Heart right ventricle (tissue), 16 donors: ENCODE measurements at regions not wholly inside any gene's neighbourhood (a gene's known extent, or its start where the extent isn't known, plus 50 kb on each side); places are given as distances from the start of the nearest gene placed in this dataset.

Experiments
- ATAC-seq, 8 donors: fragments of 200-7000 bp; cut with Tn5 transposase; one replicate each; pipeline ENCODE4 v1.9.1; 2020; ENCODE audit warnings: mild to moderate bottlenecking in 8 of 8, moderate library complexity in 8 of 8, moderate number of reproducible peaks in 1 of 8
- DNase-seq, 2 donors: peaks; one replicate each; pipeline ENCODE4 v3.0.0-alpha.2; 2020
- H3K27ac ChIP-seq, 10 donors: fragments of 200-600 bp; sonication (generic) in 2 of 10; one replicate each; pipeline versions ENCODE4 v1.5.0 to v1.8.0; 2020 to 2022; ENCODE audit warnings: mild to moderate bottlenecking in 3 of 10
- H3K27me3 ChIP-seq, 7 donors: fragments of 200-600 bp; one replicate each; pipeline ENCODE4 v1.8.0; 2021 to 2022; ENCODE audit warnings: mild to moderate bottlenecking in 2 of 7
- H3K36me3 ChIP-seq, 9 donors: fragments of 200-600 bp; sonication (generic) in 1 of 9; one replicate each; pipeline versions ENCODE4 v1.5.0 to v1.8.0; 2020 to 2022; ENCODE audit warnings: mild to moderate bottlenecking in 2 of 9
- H3K4me1 ChIP-seq, 9 donors: fragments of 200-600 bp; sonication (generic) in 1 of 9; one replicate each; pipeline versions ENCODE4 v1.5.0 to v1.8.0; 2020 to 2022; ENCODE audit warnings: mild to moderate bottlenecking in 4 of 9
- H3K4me3 ChIP-seq, 10 donors: fragments of 200-600 bp; sonication (generic) in 2 of 10; one replicate each; pipeline versions ENCODE4 v1.5.0 to v1.8.0; 2020 to 2022; ENCODE audit warnings: mild to moderate bottlenecking in 7 of 10, moderate library complexity in 2 of 10
- H3K9me3 ChIP-seq, 11 donors: fragments of 200-600 bp in 10 of 11; sonication (generic) in 2 of 11; one replicate each; pipeline versions ENCODE4 v1.5.0 to v1.8.0; 2013 to 2022; ENCODE audit warnings: mild to moderate bottlenecking in 2 of 11, control low read depth in 1 of 11, moderate library complexity in 1 of 11
- CTCF ChIP-seq, 9 donors: fragments of 200-600 bp; sonication (generic) in 2 of 9; IDR thresholded peaks; one replicate each; pipeline versions ENCODE4 v1.5.0 to v1.8.0; 2021 to 2022; ENCODE audit warnings: antibody characterized with exemption in 9 of 9, mild to moderate bottlenecking in 5 of 9, moderate library complexity in 1 of 9
- WGBS, 2 donors: extraction: QIAGEN DNeasy Blood & Tissue Kit; methylation state at CpG; one replicate each; pipeline ENCODE4 v1.1.7; 2013; ENCODE audit warnings: inconsistent platforms in 1 of 2; 5-methylcytosine and 5-hydroxymethylcytosine counted together
- intact Hi-C, 10 donors: fragments of 100-400 bp; cut with DNase I; formaldehyde crosslinking; loops; one replicate each; pipeline versions ENCODE4 v1.11.1 to v1.14.2; 2022
- donor health status: Arrhythmogenic right ventricular cardiomyopathy.
- donor health status: ischemic (EF 13 %, LVEDD 7.1; RV severe dilation, severe dysfunction).
- donor health status: healthy with polysubstance abuse.
- donor health status: DM: no; HTN: yes; CAD: no.
- donor health status: DM: no; HTN: no; CAD: no.
- donor health status: ischemic (EF 25% LVEDD 6.9; RV normal size, moderate dysfunction).
- donor health status: ischemic (EF 25% LVEDD 5.7; RV mildly dilated, moderate dysfunction).
- donor health status: healthy.
- donor health status: DM: yes; HTN: yes; CAD: no.
- donor health status: Ischemic cardiomyopathy.
- donor health status: ischemic (EF 35%, LVEDD 5.7; RV mildly dilated, moderate dysfunction).
- donor health status: nonischemic (EF 11% LVEDD 7.7; RV severe dilation, severe dysfunction).
- donor health status: DM: yes; HTN: yes; CAD: no.
- donor health status: PGD.
- donor health status: ischemic (EF 29% LVEDD 5.4; RV normal size, mild dysfunction).
- donor health status: nonischemic (EF 23%, LVEDD 6.1; RV moderate dilation, normal function).

- Histone ChIP-seq H3K27ac (no peak overlapping the region), H3K4me1 (peaks cover 0 to 13% (median 0%) of the 10 kb centered on the region in 9 donors), H3K27me3 (no peaks in the 10 kb centered on the region), H3K9me3 (no peaks in the 10 kb centered on the region), H3K36me3 (no peaks in the 10 kb centered on the region), H3K4me3 (no peak overlapping the region)
- 77 to 78% methylated on average over 3 of the region's 3 CpGs for WGBS, 2 donors
- no peak for ATAC-seq
- intact Hi-C loops, result no loop called here
- TF ChIP-seq CTCF (IDR thresholded peaks at IDR 0.05), result no peak
- no peak for DNase-seq
Measured at GRCh38 chr5:96218653-96219052, 214.4 kb downstream of the PCSK1 start.

GRCh38 chr5:96214442-96215197 is 218.4 kb downstream of the PCSK1 start:
- Histone ChIP-seq H3K4me3 (no peak overlapping the region), H3K9me3 (peaks cover 0 to 9% (median 0%) of the 10 kb centered on the region in 11 donors), H3K27me3 (no peaks in the 10 kb centered on the region), H3K27ac (no peak overlapping the region), H3K4me1 (peaks cover 0 to 10% (median 0%) of the 10 kb centered on the region in 9 donors), H3K36me3 (no peaks in the 10 kb centered on the region)
- intact Hi-C loops, result no loop called here
- no peak for TF ChIP-seq CTCF (IDR thresholded peaks at IDR 0.05)
- DNase-seq (no peak), ATAC-seq (no peak)
- WGBS, 2 donors, result 75 to 88% methylated on average over 3 of the region's 3 CpGs

- WGBS, 2 donors, result 82 to 84% methylated on average over 1 of the region's 1 CpG
- ATAC-seq, result no peak
Measured at GRCh38 chr5:96209829-96210228, 223.2 kb downstream of the PCSK1 start.

GRCh38 chr5:96207420-96207819 is 225.6 kb downstream of the PCSK1 start:
- Histone ChIP-seq H3K27ac (no peak overlapping the region), H3K27me3 (no peaks in the 10 kb centered on the region), H3K36me3 (no peaks in the 10 kb centered on the region), H3K4me3 (no peak overlapping the region), H3K9me3 (peaks cover 0 to 44% (median 25%) of the 10 kb centered on the region in 11 donors), H3K4me1 (no peaks in the 10 kb centered on the region)
- no peak for ATAC-seq
- no peak for TF ChIP-seq CTCF (IDR thresholded peaks at IDR 0.05)
- DNase-seq, result no peak
- intact Hi-C loops, result no loop called here

More at GRCh38 chr5:96209829-96210228, 223.2 kb downstream of the PCSK1 start:
- peaks cover 0 to 44% (median 25%) of the 10 kb centered on the region in 11 donors for H3K9me3 ChIP-seq
- no peak overlapping the region for H3K4me3 ChIP-seq
- intact Hi-C loops, result no loop called here
- TF ChIP-seq CTCF (IDR thresholded peaks at IDR 0.05), result no peak
- no peak overlapping the region for H3K27ac ChIP-seq
- peaks cover 0 to 2% (median 0%) of the 10 kb centered on the region in 9 donors for H3K4me1 ChIP-seq
- no peaks in the 10 kb centered on the region for H3K36me3 ChIP-seq
- DNase-seq, result no peak
- H3K27me3 ChIP-seq, result no peaks in the 10 kb centered on the region
